ENCODE measurements at regions not wholly inside any gene's neighbourhood (a gene's known extent, or its start where the extent isn't known, plus 50 kb on each side); places are given as distances from the start of the nearest gene placed in this dataset.

DNA sequence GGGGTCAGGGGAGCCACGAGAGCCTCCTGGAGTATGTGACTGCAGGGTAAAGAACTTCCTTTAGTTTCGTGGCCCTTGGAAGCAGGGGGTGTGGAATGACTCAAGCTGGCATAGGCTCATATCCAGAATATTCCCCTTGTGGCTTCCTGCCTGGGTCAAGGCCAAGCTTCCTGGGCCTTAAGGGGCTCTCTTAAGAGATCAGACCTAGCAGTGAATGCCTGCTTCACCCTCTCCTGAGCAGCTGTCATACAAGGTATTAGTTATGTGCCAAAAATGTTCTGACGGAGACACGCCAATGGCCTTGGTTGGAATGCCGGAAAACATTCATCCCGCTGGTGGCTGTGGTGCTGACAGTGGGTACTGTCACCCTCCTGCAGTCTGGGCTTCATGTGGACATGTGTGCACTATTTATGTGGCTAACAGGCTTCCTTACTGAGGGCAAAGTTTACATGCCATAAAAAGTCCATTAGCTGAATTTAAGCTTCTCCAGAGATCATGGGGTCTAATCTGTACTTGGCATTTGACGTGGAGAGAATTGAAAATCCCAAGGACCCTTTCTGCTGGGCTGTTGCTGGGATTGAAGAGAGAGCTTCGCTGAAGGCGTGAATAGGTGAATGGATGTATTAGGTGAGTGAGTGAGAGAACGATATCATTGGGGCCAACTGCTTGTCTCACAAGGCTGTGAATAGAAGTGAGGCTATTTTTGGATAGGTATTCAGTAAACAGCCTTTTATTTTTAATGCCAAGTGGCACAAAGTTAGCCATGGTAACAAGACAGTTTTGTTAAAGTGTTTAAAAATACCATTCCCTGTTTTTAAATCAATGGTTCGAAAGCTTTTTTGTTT lies 156.8 kb downstream of the MACROH2A1 start:
- 92% methylated on average over 8 of the region's 11 CpGs for WGBS (ENCODE audit: low lambda C conversion rate)
- no peak for FAIRE-seq
- no peak for TF ChIP-seq NFE2 (CRISPR knock-in tag; IDR thresholded peaks at IDR 0.05)
- TF ChIP-seq, protein P1, sequence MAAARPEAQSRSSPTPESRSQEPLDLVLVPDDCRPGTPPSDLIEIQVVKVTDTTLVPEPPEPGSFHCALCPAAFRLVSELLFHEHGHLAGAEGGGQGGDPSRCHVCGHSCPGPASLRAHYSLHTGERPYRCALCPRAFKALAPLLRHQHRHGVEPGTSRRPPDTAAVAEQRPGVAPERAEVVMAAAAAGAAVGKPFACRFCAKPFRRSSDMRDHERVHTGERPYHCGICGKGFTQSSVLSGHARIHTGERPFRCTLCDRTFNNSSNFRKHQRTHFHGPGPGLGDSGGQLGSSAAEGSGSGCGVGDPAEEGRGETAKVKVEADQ (CRISPR knock-in tag; IDR thresholded peaks at IDR 0.05; ENCODE audit: borderline replicate concordance): no peak
- no peak for TF ChIP-seq HNRNPL (IDR thresholded peaks at IDR 0.05; ENCODE audit: low read depth, low read length)
- TF ChIP-seq PHF5A (CRISPR knock-in tag; IDR thresholded peaks at IDR 0.05; ENCODE audit: low read depth, unreplicated experiment): no peak
- no peak for TF ChIP-seq PHF8 (CRISPR knock-in tag; IDR thresholded peaks at IDR 0.05)
- TF ChIP-seq RBFOX2 (IDR thresholded peaks at IDR 0.05; ENCODE audit: low read depth, low read length): no peak
- TF ChIP-seq, protein P2, sequence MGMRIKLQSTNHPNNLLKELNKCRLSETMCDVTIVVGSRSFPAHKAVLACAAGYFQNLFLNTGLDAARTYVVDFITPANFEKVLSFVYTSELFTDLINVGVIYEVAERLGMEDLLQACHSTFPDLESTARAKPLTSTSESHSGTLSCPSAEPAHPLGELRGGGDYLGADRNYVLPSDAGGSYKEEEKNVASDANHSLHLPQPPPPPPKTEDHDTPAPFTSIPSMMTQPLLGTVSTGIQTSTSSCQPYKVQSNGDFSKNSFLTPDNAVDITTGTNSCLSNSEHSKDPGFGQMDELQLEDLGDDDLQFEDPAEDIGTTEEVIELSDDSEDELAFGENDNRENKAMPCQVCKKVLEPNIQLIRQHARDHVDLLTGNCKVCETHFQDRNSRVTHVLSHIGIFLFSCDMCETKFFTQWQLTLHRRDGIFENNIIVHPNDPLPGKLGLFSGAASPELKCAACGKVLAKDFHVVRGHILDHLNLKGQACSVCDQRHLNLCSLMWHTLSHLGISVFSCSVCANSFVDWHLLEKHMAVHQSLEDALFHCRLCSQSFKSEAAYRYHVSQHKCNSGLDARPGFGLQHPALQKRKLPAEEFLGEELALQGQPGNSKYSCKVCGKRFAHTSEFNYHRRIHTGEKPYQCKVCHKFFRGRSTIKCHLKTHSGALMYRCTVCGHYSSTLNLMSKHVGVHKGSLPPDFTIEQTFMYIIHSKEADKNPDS (CRISPR knock-in tag; IDR thresholded peaks at IDR 0.05): no peak
- TF ChIP-seq ZNF619 (CRISPR knock-in tag; IDR thresholded peaks at IDR 0.05): no peak
- no peak for TF ChIP-seq CBX2 (IDR thresholded peaks at IDR 0.05; ENCODE audit: low read depth, low read length)
- TF ChIP-seq CBX2 (CRISPR knock-in tag; IDR thresholded peaks at IDR 0.05; ENCODE audit: low read depth): no peak
- TF ChIP-seq, protein P3, sequence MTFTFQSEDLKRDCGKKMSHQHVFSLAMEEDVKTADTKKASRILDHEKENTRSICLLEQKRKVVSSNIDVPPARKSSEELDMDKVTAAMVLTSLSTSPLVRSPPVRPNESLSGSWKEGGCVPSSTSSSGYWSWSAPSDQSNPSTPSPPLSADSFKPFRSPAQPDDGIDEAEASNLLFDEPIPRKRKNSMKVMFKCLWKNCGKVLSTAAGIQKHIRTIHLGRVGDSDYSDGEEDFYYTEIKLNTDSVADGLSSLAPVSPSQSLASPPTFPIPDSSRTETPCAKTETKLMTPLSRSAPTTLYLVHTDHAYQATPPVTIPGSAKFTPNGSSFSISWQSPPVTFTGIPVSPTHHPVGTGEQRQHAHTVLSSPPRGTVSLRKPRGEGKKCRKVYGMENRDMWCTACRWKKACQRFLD (CRISPR knock-in tag; IDR thresholded peaks at IDR 0.05; ENCODE audit: borderline replicate concordance): no peak
- no peak for TF ChIP-seq KLF16 (CRISPR knock-in tag; IDR thresholded peaks at IDR 0.05)
- TF ChIP-seq, protein P4, sequence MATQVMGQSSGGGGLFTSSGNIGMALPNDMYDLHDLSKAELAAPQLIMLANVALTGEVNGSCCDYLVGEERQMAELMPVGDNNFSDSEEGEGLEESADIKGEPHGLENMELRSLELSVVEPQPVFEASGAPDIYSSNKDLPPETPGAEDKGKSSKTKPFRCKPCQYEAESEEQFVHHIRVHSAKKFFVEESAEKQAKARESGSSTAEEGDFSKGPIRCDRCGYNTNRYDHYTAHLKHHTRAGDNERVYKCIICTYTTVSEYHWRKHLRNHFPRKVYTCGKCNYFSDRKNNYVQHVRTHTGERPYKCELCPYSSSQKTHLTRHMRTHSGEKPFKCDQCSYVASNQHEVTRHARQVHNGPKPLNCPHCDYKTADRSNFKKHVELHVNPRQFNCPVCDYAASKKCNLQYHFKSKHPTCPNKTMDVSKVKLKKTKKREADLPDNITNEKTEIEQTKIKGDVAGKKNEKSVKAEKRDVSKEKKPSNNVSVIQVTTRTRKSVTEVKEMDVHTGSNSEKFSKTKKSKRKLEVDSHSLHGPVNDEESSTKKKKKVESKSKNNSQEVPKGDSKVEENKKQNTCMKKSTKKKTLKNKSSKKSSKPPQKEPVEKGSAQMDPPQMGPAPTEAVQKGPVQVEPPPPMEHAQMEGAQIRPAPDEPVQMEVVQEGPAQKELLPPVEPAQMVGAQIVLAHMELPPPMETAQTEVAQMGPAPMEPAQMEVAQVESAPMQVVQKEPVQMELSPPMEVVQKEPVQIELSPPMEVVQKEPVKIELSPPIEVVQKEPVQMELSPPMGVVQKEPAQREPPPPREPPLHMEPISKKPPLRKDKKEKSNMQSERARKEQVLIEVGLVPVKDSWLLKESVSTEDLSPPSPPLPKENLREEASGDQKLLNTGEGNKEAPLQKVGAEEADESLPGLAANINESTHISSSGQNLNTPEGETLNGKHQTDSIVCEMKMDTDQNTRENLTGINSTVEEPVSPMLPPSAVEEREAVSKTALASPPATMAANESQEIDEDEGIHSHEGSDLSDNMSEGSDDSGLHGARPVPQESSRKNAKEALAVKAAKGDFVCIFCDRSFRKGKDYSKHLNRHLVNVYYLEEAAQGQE (IDR thresholded peaks at IDR 0.05; ENCODE audit: borderline replicate concordance in 1 of 2, low read depth in 1 of 2, low read length in 2 of 2): no peak
- TF ChIP-seq ZNF383 (CRISPR knock-in tag; IDR thresholded peaks at IDR 0.05; ENCODE audit: borderline replicate concordance): no peak

More for the DNA sequence above, 156.8 kb downstream of the MACROH2A1 start:
- peaks cover 40% of the 10 kb centered on the region for H3K4me1 ChIP-seq (ENCODE audit: insufficient read depth, low read length)
- no peak overlapping the region for H2AFZ ChIP-seq (ENCODE audit: low read length)
- H3K36me3 ChIP-seq (replicated peaks in 1 of 2; ENCODE audit: control insufficient read depth in 1 of 2, insufficient read depth in 2 of 2, low read length in 2 of 2): no peaks in the 10 kb centered on the region
- no peak overlapping the region for H3K4me2 ChIP-seq (ENCODE audit: low read depth, low read length)
- in situ Hi-C loops (cut with HindIII; ENCODE audit: extremely low pct_ligation_motif_present, low pct_unique_long_range_greater_than_20kb): no loop called here
- POLR2A ChIA-PET: no interaction called here
- no peaks in the 10 kb centered on the region for H3K9me3 ChIP-seq (ENCODE audit: low read length)
- ATAC-seq (no peak), DNase-seq (ENCODE audit: low spot score) (no peak)
- no peak overlapping the region for H3K9ac ChIP-seq (ENCODE audit: insufficient read depth, low read depth, low read length)
- H4K20me1 ChIP-seq (ENCODE audit: insufficient read depth, low read length): no peaks in the 10 kb centered on the region
- no peaks in the 10 kb centered on the region for H3K27me3 ChIP-seq (ENCODE audit: control insufficient read depth in 1 of 2, insufficient read depth in 2 of 2, low read length in 2 of 2)
- CTCF ChIA-PET (ENCODE audit: low intra/inter-chr PET ratio, low total read pairs): no interaction called here
- no peak overlapping the region for H3K27ac ChIP-seq (ENCODE audit: extremely low read length, insufficient read depth, low read length)
- no TSS peak for BruUV-seq (replicated peaks)
- H3K4me3 ChIP-seq (replicated peaks in 1 of 3; ENCODE audit: insufficient read depth in 1 of 3, low read depth in 2 of 3, low read length in 3 of 3): no peak overlapping the region
- no peaks in the 10 kb centered on the region for H3K79me2 ChIP-seq (ENCODE audit: insufficient read depth, low read length)
- intact Hi-C loops (cut with micrococcal nuclease; ENCODE audit: unreplicated experiment): no loop called here

Data from HepG2 (cell line).